ENCODE measurements at regions not wholly inside any gene's neighbourhood (a gene's known extent, or its start where the extent isn't known, plus 50 kb on each side); places are given as distances from the start of the nearest gene placed in this dataset.

GRCh38 chr13:103326326-103326725, 260.1 kb upstream of the SLC10A2 start:
- TF ChIP-seq CTCF (IDR thresholded peaks at IDR 0.05): no peak
- no peak for TF ChIP-seq POLR2A (IDR thresholded peaks at IDR 0.05)
